ENCODE measurements at regions not wholly inside any gene's neighbourhood (a gene's known extent, or its start where the extent isn't known, plus 50 kb on each side); places are given as distances from the start of the nearest gene placed in this dataset.
"Not testable (repeated sequence)": the region's sequence is repeated elsewhere in the genome, so short reads cannot be mapped to it uniquely, and the experiment has no call there.

DNA sequence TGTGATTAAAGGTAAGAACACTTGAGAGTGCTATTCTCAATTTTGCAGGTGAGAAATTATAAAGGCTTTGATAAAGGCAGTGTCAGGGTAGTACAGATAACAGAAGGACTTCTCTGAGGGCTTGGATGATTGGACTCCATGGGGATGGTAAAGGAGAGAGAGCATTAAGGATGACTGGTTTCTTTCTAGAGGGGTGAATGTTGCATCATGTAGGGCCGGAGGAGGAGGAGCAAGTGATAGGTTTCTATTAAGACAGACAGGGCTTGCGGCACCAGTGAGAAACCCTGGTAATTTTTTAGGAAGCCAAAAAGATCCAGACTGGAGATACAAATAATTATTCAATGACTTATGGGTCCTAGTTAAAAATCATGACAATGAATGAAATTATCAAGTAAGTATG lies 230.7 kb upstream of the MME start:
- Histone ChIP-seq H3K9ac (ENCODE audit: low read length) (no peak overlapping the region), H4K5ac (ENCODE audit: low read length) (no peak overlapping the region), H2BK5ac (ENCODE audit: low read length) (no peak overlapping the region), H2BK15ac (replicated peaks; ENCODE audit: low read depth) (no peak overlapping the region), H3K56ac (ENCODE audit: low read length) (no peak overlapping the region), H3K4ac (ENCODE audit: low read depth, low read length) (no peak overlapping the region), H3K36me3 (ENCODE audit: control insufficient read depth, insufficient read depth, low read length) (no peaks in the 10 kb centered on the region), H3K4me2 (ENCODE audit: low read length) (no peak overlapping the region), H3K23ac (ENCODE audit: low read length) (no peak overlapping the region), H4K8ac (ENCODE audit: low read depth, low read length) (no peak overlapping the region), H3K27me3 (ENCODE audit: insufficient read depth, low read length, poor library complexity) (no peaks in the 10 kb centered on the region), H3K4me3 (ENCODE audit: low read length) (no peak overlapping the region), H3K79me2 (ENCODE audit: control insufficient read depth, insufficient read depth, low read length) (no peaks in the 10 kb centered on the region), H3K4me1 (ENCODE audit: control insufficient read depth, low read depth, low read length) (no peaks in the 10 kb centered on the region), H2BK120ac (ENCODE audit: low read depth, low read length) (no peak overlapping the region), H2AK5ac (ENCODE audit: low read length) (no peak overlapping the region), H3K18ac (ENCODE audit: low read length) (no peak overlapping the region), H3K27ac (ENCODE audit: low read depth, low read length) (no peak overlapping the region), H3K79me1 (ENCODE audit: low read length) (no peaks in the 10 kb centered on the region)
- WGBS (ENCODE audit: extremely low coverage, insufficient coverage, low lambda C conversion rate), result no CpG with 5 or more reads among the region's 2 CpGs
- no peak for DNase-seq

DNA sequence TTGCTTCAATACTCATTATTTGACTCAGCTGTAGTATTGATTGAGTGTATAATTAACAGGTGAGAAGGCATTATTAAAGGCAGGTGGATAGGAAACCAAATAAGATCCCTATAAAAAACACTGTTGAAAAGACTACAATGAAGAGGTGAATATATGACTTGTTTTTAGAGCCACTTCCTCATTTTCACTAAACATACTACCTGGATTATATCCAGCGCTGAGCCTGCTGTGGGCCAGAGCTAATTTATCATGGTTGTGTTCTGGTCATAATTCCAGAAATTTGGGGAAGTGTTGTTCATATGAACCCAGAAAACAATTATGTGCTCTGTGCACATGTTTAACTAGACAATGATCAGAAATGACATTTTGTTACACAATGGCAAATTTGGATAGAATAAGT lies 235.3 kb upstream of the MME start:
- no peak overlapping the region for H3K4me3 ChIP-seq (ENCODE audit: low read length)
- no peaks in the 10 kb centered on the region for H3K79me2 ChIP-seq (ENCODE audit: control insufficient read depth, insufficient read depth, low read length)
- no peak for DNase-seq
- H4K8ac ChIP-seq (ENCODE audit: low read depth, low read length), result no peak overlapping the region
- no peak overlapping the region for H2BK5ac ChIP-seq (ENCODE audit: low read length)
- no peak overlapping the region for H3K9ac ChIP-seq (ENCODE audit: low read length)
- no CpG with 5 or more reads among the region's 1 CpG for WGBS (ENCODE audit: extremely low coverage, insufficient coverage, low lambda C conversion rate)
- no peaks in the 10 kb centered on the region for H3K36me3 ChIP-seq (ENCODE audit: control insufficient read depth, insufficient read depth, low read length)
- H3K27me3 ChIP-seq (ENCODE audit: insufficient read depth, low read length, poor library complexity), result no peaks in the 10 kb centered on the region
- no peak overlapping the region for H3K18ac ChIP-seq (ENCODE audit: low read length)
- H3K27ac ChIP-seq (ENCODE audit: low read depth, low read length), result no peak overlapping the region
- H4K5ac ChIP-seq (ENCODE audit: low read length), result no peak overlapping the region
- no peak overlapping the region for H2BK120ac ChIP-seq (ENCODE audit: low read depth, low read length)
- no peak overlapping the region for H3K56ac ChIP-seq (ENCODE audit: low read length)
- H3K23ac ChIP-seq (ENCODE audit: low read length), result no peak overlapping the region
- no peaks in the 10 kb centered on the region for H3K4me1 ChIP-seq (ENCODE audit: control insufficient read depth, low read depth, low read length)
- H2AK5ac ChIP-seq (ENCODE audit: low read length), result no peak overlapping the region
- no peak overlapping the region for H3K4me2 ChIP-seq (ENCODE audit: low read length)
- H3K4ac ChIP-seq (ENCODE audit: low read depth, low read length), result no peak overlapping the region
- no peak overlapping the region for H2BK15ac ChIP-seq (replicated peaks; ENCODE audit: low read depth)
- no peaks in the 10 kb centered on the region for H3K79me1 ChIP-seq (ENCODE audit: low read length)

DNA sequence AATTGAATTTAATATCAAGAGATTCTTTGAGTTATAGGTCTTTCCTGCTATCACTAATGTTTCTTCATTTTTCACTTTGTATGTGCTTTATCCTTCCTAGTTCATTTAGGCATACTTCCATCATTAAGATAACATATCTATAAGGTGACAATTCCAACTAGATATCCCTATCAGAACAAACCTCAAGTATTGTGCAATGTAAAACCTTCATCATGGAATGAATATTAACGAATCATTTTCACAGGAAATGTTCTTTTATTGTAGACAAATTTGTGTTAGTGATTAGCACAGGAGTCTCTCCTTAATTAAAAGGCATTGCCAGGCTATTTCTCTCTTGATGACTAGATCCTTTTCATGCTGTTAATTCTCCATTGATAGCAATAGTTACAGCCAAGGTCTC lies 236.5 kb upstream of the MME start:
- H3K79me1 ChIP-seq (ENCODE audit: low read length), result no peaks in the 10 kb centered on the region
- H4K5ac ChIP-seq (ENCODE audit: low read length), result no peak overlapping the region
- H3K4me1 ChIP-seq (ENCODE audit: control insufficient read depth, low read depth, low read length), result no peaks in the 10 kb centered on the region
- no peak overlapping the region for H3K4ac ChIP-seq (ENCODE audit: low read depth, low read length)
- no CpG with 5 or more reads among the region's 1 CpG for whole genome bisulfite sequencing (ENCODE audit: extremely low coverage, insufficient coverage, low lambda C conversion rate)
- H2AK5ac ChIP-seq (ENCODE audit: low read length), result no peak overlapping the region
- no peak overlapping the region for H4K8ac ChIP-seq (ENCODE audit: low read depth, low read length)
- H3K36me3 ChIP-seq (ENCODE audit: control insufficient read depth, insufficient read depth, low read length), result no peaks in the 10 kb centered on the region
- no peak overlapping the region for H2BK15ac ChIP-seq (replicated peaks; ENCODE audit: low read depth)
- peak; percentile 20 for DNase-seq
- no peak overlapping the region for H2BK5ac ChIP-seq (ENCODE audit: low read length)
- no peaks in the 10 kb centered on the region for H3K79me2 ChIP-seq (ENCODE audit: control insufficient read depth, insufficient read depth, low read length)
- H3K4me3 ChIP-seq (ENCODE audit: low read length), result no peak overlapping the region
- H3K56ac ChIP-seq (ENCODE audit: low read length), result no peak overlapping the region
- no peak overlapping the region for H3K4me2 ChIP-seq (ENCODE audit: low read length)
- H3K27ac ChIP-seq (ENCODE audit: low read depth, low read length), result no peak overlapping the region
- H3K9ac ChIP-seq (ENCODE audit: low read length), result no peak overlapping the region
- no peak overlapping the region for H3K23ac ChIP-seq (ENCODE audit: low read length)
- no peak overlapping the region for H2BK120ac ChIP-seq (ENCODE audit: low read depth, low read length)
- no peaks in the 10 kb centered on the region for H3K27me3 ChIP-seq (ENCODE audit: insufficient read depth, low read length, poor library complexity)
- H3K18ac ChIP-seq (ENCODE audit: low read length), result no peak overlapping the region

DNA sequence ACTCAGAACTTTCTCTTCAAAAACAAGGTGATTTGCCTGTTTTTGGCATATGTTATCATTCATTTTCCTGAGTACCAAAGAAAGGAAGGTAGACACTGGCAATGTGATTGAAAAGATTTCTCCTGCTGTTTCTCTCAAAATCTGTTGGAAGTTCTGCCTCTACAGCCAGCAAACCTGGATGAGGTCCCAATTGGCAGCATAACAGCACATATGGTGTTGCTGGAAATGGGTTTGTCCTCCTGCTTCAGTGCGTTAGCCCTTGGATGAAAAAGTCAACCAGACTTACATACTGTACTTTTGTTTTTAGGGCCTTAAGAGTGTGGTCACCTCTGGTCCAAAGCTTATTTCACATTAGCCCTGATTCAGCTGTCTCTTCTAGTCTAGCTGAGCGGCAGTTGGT lies 237.6 kb upstream of the MME start:
- Histone ChIP-seq H3K36me3 (ENCODE audit: control insufficient read depth, insufficient read depth, low read length) (no peaks in the 10 kb centered on the region), H3K79me1 (ENCODE audit: low read length) (no peaks in the 10 kb centered on the region), H3K27me3 (ENCODE audit: insufficient read depth, low read length, poor library complexity) (no peaks in the 10 kb centered on the region), H2BK120ac (ENCODE audit: low read depth, low read length) (no peak overlapping the region), H3K27ac (ENCODE audit: low read depth, low read length) (no peak overlapping the region), H2BK5ac (ENCODE audit: low read length) (no peak overlapping the region), H3K4me2 (ENCODE audit: low read length) (no peak overlapping the region), H3K23ac (ENCODE audit: low read length) (no peak overlapping the region), H3K79me2 (ENCODE audit: control insufficient read depth, insufficient read depth, low read length) (no peaks in the 10 kb centered on the region), H3K18ac (ENCODE audit: low read length) (no peak overlapping the region), H3K56ac (ENCODE audit: low read length) (no peak overlapping the region), H3K4ac (ENCODE audit: low read depth, low read length) (no peak overlapping the region), H2BK15ac (replicated peaks; ENCODE audit: low read depth) (no peak overlapping the region), H4K5ac (ENCODE audit: low read length) (no peak overlapping the region), H3K4me1 (ENCODE audit: control insufficient read depth, low read depth, low read length) (no peaks in the 10 kb centered on the region), H3K4me3 (ENCODE audit: low read length) (no peak overlapping the region), H3K9ac (ENCODE audit: low read length) (no peak overlapping the region), H2AK5ac (ENCODE audit: low read length) (no peak overlapping the region), H4K8ac (ENCODE audit: low read depth, low read length) (no peak overlapping the region)
- no peak for DNase-seq
- whole genome bisulfite sequencing (ENCODE audit: extremely low coverage, insufficient coverage, low lambda C conversion rate), result no CpG with 5 or more reads among the region's 2 CpGs

DNA sequence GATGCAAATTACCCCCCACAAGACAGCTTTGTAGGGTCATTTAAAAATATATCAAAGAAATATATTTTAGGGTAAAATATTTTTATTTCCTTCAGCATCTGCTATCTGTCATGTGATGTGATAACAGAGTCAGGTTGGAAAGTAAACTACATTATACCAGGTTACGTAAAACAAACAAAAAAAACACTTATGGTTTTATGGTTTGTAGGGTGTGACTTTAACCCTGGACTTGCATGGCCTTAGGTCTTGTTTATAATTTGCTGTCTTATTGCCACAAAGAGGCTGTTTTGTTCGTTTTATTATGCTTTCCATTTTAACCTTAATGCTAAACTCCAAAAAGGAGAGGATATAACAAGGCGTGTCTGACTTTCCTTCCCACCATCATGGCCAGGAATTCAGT lies 244.5 kb upstream of the MME start:
- Histone ChIP-seq H3K4me3 (ENCODE audit: low read length) (no peak overlapping the region), H3K79me1 (ENCODE audit: low read length) (no peaks in the 10 kb centered on the region), H2BK5ac (ENCODE audit: low read length) (no peak overlapping the region), H3K18ac (ENCODE audit: low read length) (no peak overlapping the region), H3K56ac (ENCODE audit: low read length) (no peak overlapping the region), H3K23ac (ENCODE audit: low read length) (no peak overlapping the region), H2BK15ac (replicated peaks; ENCODE audit: low read depth) (no peak overlapping the region), H3K4me1 (ENCODE audit: control insufficient read depth, low read depth, low read length) (no peaks in the 10 kb centered on the region), H3K79me2 (ENCODE audit: control insufficient read depth, insufficient read depth, low read length) (no peaks in the 10 kb centered on the region), H4K8ac (ENCODE audit: low read depth, low read length) (no peak overlapping the region), H3K4me2 (ENCODE audit: low read length) (no peak overlapping the region), H2AK5ac (ENCODE audit: low read length) (no peak overlapping the region), H3K4ac (ENCODE audit: low read depth, low read length) (no peak overlapping the region), H2BK120ac (ENCODE audit: low read depth, low read length) (no peak overlapping the region), H3K27me3 (ENCODE audit: insufficient read depth, low read length, poor library complexity) (no peaks in the 10 kb centered on the region), H3K27ac (ENCODE audit: low read depth, low read length) (no peak overlapping the region), H4K5ac (ENCODE audit: low read length) (no peak overlapping the region), H3K36me3 (ENCODE audit: control insufficient read depth, insufficient read depth, low read length) (no peaks in the 10 kb centered on the region), H3K9ac (ENCODE audit: low read length) (no peak overlapping the region)
- DNase-seq, result no peak
- no CpG with 5 or more reads among the region's 3 CpGs for WGBS (ENCODE audit: extremely low coverage, insufficient coverage, low lambda C conversion rate)

DNA sequence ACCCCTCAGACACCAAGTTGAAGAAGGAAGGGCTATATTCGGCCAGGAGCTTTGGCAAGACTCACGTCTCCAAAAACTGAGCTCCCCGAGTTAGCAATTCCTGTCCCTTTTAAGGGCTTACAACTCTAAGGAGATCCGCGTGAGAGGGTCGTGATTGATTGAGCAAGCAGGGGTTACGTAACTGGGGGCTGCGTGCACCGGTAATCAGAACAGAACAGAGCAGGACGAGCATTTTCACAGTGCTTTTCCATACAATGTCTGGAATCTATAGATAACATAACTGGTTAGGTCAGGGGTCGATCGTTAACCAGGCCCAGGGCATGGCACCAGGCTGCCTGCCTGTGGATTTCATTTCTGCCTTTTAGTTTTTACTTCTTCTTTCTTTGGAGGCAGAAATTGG lies 245.3 kb upstream of the MME start:
- not testable (repeated sequence) for H4K5ac ChIP-seq (ENCODE audit: low read length); H3K56ac ChIP-seq (ENCODE audit: low read length); H2AK5ac ChIP-seq (ENCODE audit: low read length); H3K9ac ChIP-seq (ENCODE audit: low read length); H2BK120ac ChIP-seq (ENCODE audit: low read depth, low read length); H3K79me2 ChIP-seq (ENCODE audit: control insufficient read depth, insufficient read depth, low read length); H3K27ac ChIP-seq (ENCODE audit: low read depth, low read length); H3K79me1 ChIP-seq (ENCODE audit: low read length); H3K23ac ChIP-seq (ENCODE audit: low read length); H3K4me3 ChIP-seq (ENCODE audit: low read length); H3K36me3 ChIP-seq (ENCODE audit: control insufficient read depth, insufficient read depth, low read length); H4K8ac ChIP-seq (ENCODE audit: low read depth, low read length); H2BK5ac ChIP-seq (ENCODE audit: low read length); H3K27me3 ChIP-seq (ENCODE audit: insufficient read depth, low read length, poor library complexity); H2BK15ac ChIP-seq (replicated peaks; ENCODE audit: low read depth); H3K4ac ChIP-seq (ENCODE audit: low read depth, low read length); H3K4me1 ChIP-seq (ENCODE audit: control insufficient read depth, low read depth, low read length); H3K4me2 ChIP-seq (ENCODE audit: low read length)
- no CpG with 5 or more reads among the region's 12 CpGs for WGBS (ENCODE audit: extremely low coverage, insufficient coverage, low lambda C conversion rate)
- DNase-seq, result peak; percentile 15
- H3K18ac ChIP-seq (ENCODE audit: low read length), result peak overlapping the region; percentile 18
